ENCODE measurements at regions not wholly inside any gene's neighbourhood (a gene's known extent, or its start where the extent isn't known, plus 50 kb on each side); places are given as distances from the start of the nearest gene placed in this dataset.

GRCh38 chr11:13090228-13090708 lies 81.2 kb downstream of the RASSF10 start:
- no peak overlapping the region for H3K4ac ChIP-seq (replicated peaks; ENCODE audit: insufficient read length, low read depth, low read length)
- H3K14ac ChIP-seq (ENCODE audit: insufficient read length) = no peak overlapping the region
- H2BK12ac ChIP-seq (ENCODE audit: low read depth, low read length) = no peak overlapping the region
- H3K4me1 ChIP-seq (replicated peaks in 1 of 4; ENCODE audit: control insufficient read depth in 3 of 4, insufficient read depth in 4 of 4, low read length in 3 of 4) = no peaks in the 10 kb centered on the region
- no peak overlapping the region for H3K4me2 ChIP-seq (ENCODE audit: insufficient read depth in 1 of 2, low read depth in 2 of 2, low read length in 2 of 2)
- no peak overlapping the region for H2BK20ac ChIP-seq (ENCODE audit: low read length)
- H2BK120ac ChIP-seq (replicated peaks; ENCODE audit: low read depth, low read length) = no peak overlapping the region
- H3K27me3 ChIP-seq (replicated peaks in 1 of 4; ENCODE audit: control insufficient read depth in 3 of 4, extremely low read depth in 1 of 4, insufficient read depth in 3 of 4, low read length in 3 of 4) = no peaks in the 10 kb centered on the region
- H3K9me3 ChIP-seq (ENCODE audit: insufficient read depth in 2 of 2, low read depth in 1 of 2, low read length in 1 of 2) = no peaks in the 10 kb centered on the region; a peak in 1 of 4 replicates
- H3K4me3 ChIP-seq (ENCODE audit: extremely low read depth in 1 of 4, insufficient read depth in 2 of 4, low read depth in 3 of 4, low read length in 4 of 4) = no peak overlapping the region
- H3K27ac ChIP-seq (ENCODE audit: low read depth, low read length) = no peak overlapping the region
- H2BK15ac ChIP-seq (ENCODE audit: low read length) = no peak overlapping the region
- no peak overlapping the region for H3K23ac ChIP-seq (ENCODE audit: insufficient read length)
- DNase-seq (ENCODE audit: low read depth in 1 of 2, low spot score in 2 of 2) (no peak), FAIRE-seq (no peak)
- ChIA-PET POLR2A (ENCODE audit: partially characterized antibody) (interaction anchor here (0.6 to 0.8 kb wide), 2 partner anchors 30 to 91 kb away, joined by 3 read pairs; no protein-coding TSS in a partner anchor), CTCF (ENCODE audit: partially characterized antibody) (interaction anchor here (1.6 kb wide), 1 partner anchor 126 kb away, joined by 5 read pairs; no protein-coding TSS in a partner anchor)
- H4K20me1 ChIP-seq (replicated peaks in 1 of 2; ENCODE audit: control insufficient read depth in 1 of 2, insufficient read depth in 2 of 2, low read length in 2 of 2) = no peaks in the 10 kb centered on the region
- no peak overlapping the region for H4K91ac ChIP-seq (replicated peaks; ENCODE audit: insufficient read length, low read length)
- H2BK5ac ChIP-seq (ENCODE audit: low read depth, low read length) = no peak overlapping the region
- H4K8ac ChIP-seq (ENCODE audit: extremely low read depth, insufficient read depth, low read length) = no peak overlapping the region
- no peaks in the 10 kb centered on the region for H3K79me1 ChIP-seq (ENCODE audit: low read depth, low read length)
- TF ChIP-seq SIN3A (conservative IDR thresholded peaks at IDR 0.05 in 1 of 2, IDR thresholded peaks at IDR 0.05 in 1 of 2; ENCODE audit: low read depth in 1 of 2, low read length in 2 of 2) (no peak), MAX (IDR thresholded peaks at IDR 0.05) (no peak), KDM5A (IDR thresholded peaks at IDR 0.05; ENCODE audit: low read length) (no peak), TEAD4 (IDR thresholded peaks at IDR 0.05; ENCODE audit: low read depth, low read length) (no peak), KDM1A (IDR thresholded peaks at IDR 0.05; ENCODE audit: borderline replicate concordance, low read length) (no peak), RBBP5 (IDR thresholded peaks at IDR 0.05; ENCODE audit: borderline replicate concordance, low read depth, low read length) (no peak), TAF1 (IDR thresholded peaks at IDR 0.05; ENCODE audit: low read depth, low read length) (no peak), SIX5 (IDR thresholded peaks at IDR 0.05; ENCODE audit: low read depth, low read length) (no peak), BACH1 (IDR thresholded peaks at IDR 0.05; ENCODE audit: low read length) (no peak), RNF2 (IDR thresholded peaks at IDR 0.05; ENCODE audit: borderline replicate concordance, low read depth, low read length, missing control alignments, poor library complexity, severe bottlenecking) (no peak), JUN (IDR thresholded peaks at IDR 0.05; ENCODE audit: low read depth, low read length) (no peak), TBP (IDR thresholded peaks at IDR 0.05; ENCODE audit: low read depth, low read length) (no peak), NRF1 (IDR thresholded peaks at IDR 0.05; ENCODE audit: low read depth, low read length) (no peak), RXRA (IDR thresholded peaks at IDR 0.05; ENCODE audit: insufficient read depth, low read depth, low read length) (no peak)
- H2AFZ ChIP-seq (ENCODE audit: low read length) = no peak overlapping the region
- H4K5ac ChIP-seq (ENCODE audit: insufficient read length, low read depth, low read length) = no peak overlapping the region
- 68% methylated on average over 2 of the region's 2 CpGs; no CpG with 5 or more reads in 1 of the 2 experiments for WGBS, 2 experiments (ENCODE audit: extremely low coverage in 1 of 2, insufficient coverage in 1 of 2, insufficient read length in 1 of 2, insufficient replicate concordance in 2 of 2, low coverage in 1 of 2, low lambda C conversion rate in 2 of 2, missing lambda C conversion rate in 1 of 2)
- no peaks in the 10 kb centered on the region for H3K79me2 ChIP-seq (ENCODE audit: control insufficient read depth in 1 of 2, insufficient read depth in 2 of 2, low read length in 2 of 2)
- no peaks in the 10 kb centered on the region for H3K23me2 ChIP-seq (ENCODE audit: low read depth, low read length)
- no peaks in the 10 kb centered on the region for H3K36me3 ChIP-seq (ENCODE audit: control insufficient read depth in 2 of 4, insufficient read depth in 4 of 4, low read length in 3 of 4)
- no peak overlapping the region for H2AK5ac ChIP-seq (ENCODE audit: low read depth, low read length)
- no peak overlapping the region for H3K18ac ChIP-seq (ENCODE audit: extremely low read depth, low read length)
- H3K56ac ChIP-seq (replicated peaks; ENCODE audit: insufficient read length, low read depth, low read length) = no peak overlapping the region
- peak overlapping the region in 1 of 4 experiments; percentile 34; a peak in 1 of 7 replicates for H3K9ac ChIP-seq (replicated peaks in 1 of 4; ENCODE audit: extremely low read depth in 1 of 4, low read depth in 3 of 4, low read length in 3 of 4)
